WI38 (cell line): ENCODE measurements at regions not wholly inside any gene's neighbourhood (a gene's known extent, or its start where the extent isn't known, plus 50 kb on each side); places are given as distances from the start of the nearest gene placed in this dataset.

Source experiments
- H3K4me3 ChIP-seq: 2 replicates; pipeline ENCODE4 v1.5.1; 2011; ENCODE audit warnings: low read depth, mild to moderate bottlenecking, control low read depth, low read length
- CTCF ChIP-seq: IDR thresholded peaks from 2 replicates; pipeline ENCODE4 v1.5.1; 2012; ENCODE audit warnings: low read depth, mild to moderate bottlenecking, control low read depth, low read length

GRCh38 chr13:74006666-74007065, 127.5 kb downstream of the KLF12 start:
- no peak overlapping the region for H3K4me3 ChIP-seq
- TF ChIP-seq CTCF: no peak

- H3K4me3 ChIP-seq: no peak overlapping the region
- no peak for TF ChIP-seq CTCF
Measured at GRCh38 chr13:74005320-74006157, 128.7 kb downstream of the KLF12 start.

- no peak overlapping the region for H3K4me3 ChIP-seq
- TF ChIP-seq CTCF: no peak
Measured at GRCh38 chr13:74004109-74004508, 130.1 kb downstream of the KLF12 start.

- H3K4me3 ChIP-seq: no peak overlapping the region
- TF ChIP-seq CTCF: no peak
Measured at GRCh38 chr13:74003374-74003773, 130.8 kb downstream of the KLF12 start.

GRCh38 chr13:74000876-74001275, 133.3 kb downstream of the KLF12 start:
- TF ChIP-seq CTCF: no peak

GRCh38 chr13:73998631-73999030, 135.6 kb downstream of the KLF12 start:
- TF ChIP-seq CTCF: no peak
- no peak overlapping the region for H3K4me3 ChIP-seq

More at GRCh38 chr13:74000876-74001275, 133.3 kb downstream of the KLF12 start:
- no peak overlapping the region for H3K4me3 ChIP-seq

- TF ChIP-seq CTCF: no peak
- no peak overlapping the region for H3K4me3 ChIP-seq
Measured at GRCh38 chr13:73997964-73998363, 136.2 kb downstream of the KLF12 start.
